NCI-H524 treated with DMSO at 0.1 percent for 48 hours (cell line): ENCODE measurements at regions not wholly inside any gene's neighbourhood (a gene's known extent, or its start where the extent isn't known, plus 50 kb on each side); places are given as distances from the start of the nearest gene placed in this dataset.
"Not testable (repeated sequence)": the region's sequence is repeated elsewhere in the genome, so short reads cannot be mapped to it uniquely, and the experiment has no call there.

ENCODE experiments used
- DNase-seq: peaks from one replicate; lab custom pipeline; 2025; lab: John Stamatoyannopoulos, UW

DNA sequence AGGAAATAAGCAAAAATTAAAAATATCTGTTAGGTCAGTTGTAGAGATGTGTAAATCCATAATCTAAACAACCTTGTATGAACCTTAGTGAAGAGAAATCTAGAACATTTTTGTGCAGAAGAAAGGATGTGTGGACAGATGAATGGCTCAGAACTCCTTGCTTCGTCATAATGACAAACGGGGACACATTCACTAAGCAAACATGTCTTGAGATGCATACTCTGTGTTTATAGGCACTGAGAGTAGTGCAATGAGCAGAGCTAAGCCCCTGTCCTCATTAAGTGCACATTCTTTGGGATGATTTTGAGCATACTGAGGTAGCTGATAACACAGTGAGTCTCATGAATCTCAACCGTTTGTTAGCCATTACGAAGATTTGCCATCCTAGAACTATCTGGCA is 360.6 kb upstream of the ANKRD30A start:
- DNase-seq: no peak

- DNase-seq: no peak
Observed at GRCh38 chr10:36761121-36761520, 364.3 kb upstream of the ANKRD30A start.

DNA sequence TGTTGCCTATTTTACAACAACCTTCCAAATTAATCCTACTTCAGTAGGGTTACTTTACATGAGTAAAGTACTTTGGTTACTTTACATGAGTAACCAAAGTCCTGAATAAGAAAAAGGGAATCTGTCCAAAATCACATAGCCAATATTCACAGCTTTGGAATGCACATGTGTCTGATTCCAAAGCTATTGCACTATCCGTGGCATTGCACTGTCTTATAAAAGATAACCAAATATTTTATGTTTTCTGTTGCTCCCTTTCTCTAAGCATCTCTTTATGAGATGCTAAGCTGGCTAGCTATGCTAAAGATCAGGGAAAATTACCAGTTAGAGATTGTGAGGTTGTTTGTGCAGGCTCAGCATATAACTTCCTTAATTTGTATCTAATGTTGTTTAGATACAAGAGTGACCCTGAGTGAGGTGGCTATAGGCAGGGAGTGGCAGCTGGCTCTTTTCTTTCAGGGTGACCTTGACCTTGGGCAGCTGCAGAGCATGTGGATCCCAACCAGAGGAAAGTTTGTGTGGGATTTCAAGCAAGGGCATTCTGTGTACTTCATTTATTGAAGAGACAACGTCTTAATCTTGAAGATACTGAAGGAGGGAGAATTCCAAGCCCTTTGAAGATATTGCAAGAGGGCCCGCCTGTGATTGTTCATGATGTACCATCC is 366.1 kb upstream of the ANKRD30A start:
- no peak for DNase-seq

- DNase-seq: no peak
Observed at GRCh38 chr10:36748128-36748871, 377.1 kb upstream of the ANKRD30A start.

DNA sequence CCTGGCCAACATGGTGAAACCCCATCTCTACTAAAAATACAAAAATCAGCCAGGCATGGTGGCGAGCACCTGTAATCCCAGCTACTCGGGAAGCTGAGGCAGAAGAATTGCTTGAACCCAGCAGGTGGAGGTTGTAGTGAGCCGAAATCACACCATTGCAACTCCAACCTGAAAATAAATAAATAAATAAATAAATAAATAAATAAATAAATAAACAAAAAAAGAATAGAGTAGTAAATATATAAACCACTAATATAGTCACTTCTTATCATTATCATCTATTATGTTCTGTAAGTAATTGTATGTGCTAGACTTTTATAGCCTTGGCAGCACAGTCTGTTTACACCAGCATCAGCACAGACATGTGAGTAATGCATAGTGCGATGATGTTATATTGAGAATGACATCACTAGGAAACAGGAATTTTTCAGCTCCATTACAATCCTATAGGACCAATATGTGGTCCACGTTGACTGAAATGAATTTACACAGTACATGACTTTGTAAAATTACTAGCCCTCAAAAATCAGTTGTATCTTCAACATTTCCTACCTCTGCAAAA is 385.4 kb upstream of the ANKRD30A start:
- DNase-seq: no peak

DNA sequence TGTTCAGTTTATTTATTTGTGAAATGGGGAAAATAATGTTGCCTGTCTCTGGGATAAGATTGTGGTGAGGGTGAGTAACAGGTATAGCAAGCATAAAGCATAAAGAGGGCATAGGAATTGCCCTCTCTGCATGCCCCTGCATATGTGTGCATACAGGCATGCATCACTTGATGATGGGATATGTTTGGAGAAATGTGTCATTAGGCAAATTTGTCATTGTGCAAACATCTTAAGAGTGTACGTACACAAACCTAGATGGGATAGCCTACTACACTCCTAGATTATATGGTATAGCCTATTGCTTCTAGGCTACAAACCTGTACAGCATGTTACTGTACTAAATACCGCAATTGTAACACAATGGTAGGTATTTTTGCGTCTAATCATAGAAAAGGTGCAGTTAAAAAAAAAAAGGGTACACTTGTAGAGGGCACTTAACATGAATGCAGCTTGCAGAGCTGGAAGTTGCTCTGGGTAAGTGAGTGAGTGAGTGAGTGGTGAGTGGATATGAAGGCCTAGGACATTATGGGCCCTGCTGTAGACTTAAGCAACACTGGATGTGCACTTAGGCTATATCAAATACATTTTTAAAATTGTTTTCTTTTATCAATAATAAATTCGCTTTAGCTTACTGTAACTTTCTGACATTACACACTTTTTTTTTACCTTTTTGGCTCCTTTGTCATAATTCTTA is 386.5 kb upstream of the ANKRD30A start:
- DNase-seq: no peak

DNA sequence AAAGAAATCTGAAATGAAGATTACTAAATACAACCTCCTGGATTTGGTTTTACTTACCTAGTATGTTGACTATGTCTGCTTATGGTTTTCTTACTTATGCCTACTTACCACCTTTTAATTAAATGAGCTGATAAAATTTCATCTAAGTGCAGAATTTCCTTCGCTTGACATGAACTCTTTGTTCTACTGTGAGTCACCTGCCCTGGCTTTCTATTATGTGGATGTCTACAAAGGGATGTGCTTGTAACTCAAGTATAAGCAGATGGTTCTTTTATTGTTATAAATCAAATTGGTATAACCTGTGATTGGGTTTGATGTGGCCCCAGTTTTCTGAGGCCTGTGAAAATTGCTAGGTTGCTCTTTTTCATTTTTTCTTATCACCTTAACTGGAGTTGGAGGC is 389.1 kb upstream of the ANKRD30A start:
- no peak for DNase-seq

DNA sequence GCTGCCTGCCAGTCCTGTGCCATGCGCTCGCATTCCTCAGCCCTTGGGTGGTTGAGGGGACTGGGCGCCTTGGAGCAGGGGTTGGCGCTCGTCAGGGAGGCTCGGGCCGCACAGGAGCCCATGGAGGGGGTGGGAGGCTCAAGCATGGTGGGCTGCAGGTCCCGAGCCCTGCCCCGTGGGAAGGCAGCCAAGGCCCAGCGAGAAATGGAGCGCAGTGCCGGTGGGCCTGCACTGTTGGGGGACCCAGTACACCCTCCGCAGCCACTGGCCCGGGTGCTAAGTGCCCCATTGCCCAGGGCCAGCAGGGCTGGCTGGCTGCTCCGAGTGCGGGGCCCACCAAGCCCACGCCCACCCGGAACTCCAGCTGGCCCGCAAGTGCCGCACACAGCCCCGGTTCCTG is 390.8 kb upstream of the ANKRD30A start:
- not testable (repeated sequence) for DNase-seq

DNA sequence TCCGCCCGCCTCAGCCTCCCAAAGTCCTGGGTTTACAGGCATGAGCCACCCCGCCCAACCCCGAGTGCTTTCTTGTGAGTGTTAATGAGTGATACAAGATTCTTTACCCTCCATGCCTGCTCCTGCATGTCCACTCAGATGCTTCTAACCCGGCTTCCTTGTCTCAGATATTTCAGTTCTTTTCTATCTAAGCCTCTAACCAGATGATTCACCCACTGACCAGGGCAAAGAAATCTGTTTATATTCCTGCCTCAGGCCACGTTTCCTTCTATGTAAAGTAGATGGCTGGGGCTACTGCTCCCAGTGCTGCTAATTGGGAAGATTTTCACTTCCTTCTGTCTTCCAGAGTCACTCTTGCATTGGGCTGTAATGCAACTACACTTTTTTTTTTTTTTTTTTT is 395.1 kb upstream of the ANKRD30A start:
- DNase-seq: no peak

- DNase-seq: no peak
Observed at GRCh38 chr10:36728626-36729025, 396.8 kb upstream of the ANKRD30A start.

DNA sequence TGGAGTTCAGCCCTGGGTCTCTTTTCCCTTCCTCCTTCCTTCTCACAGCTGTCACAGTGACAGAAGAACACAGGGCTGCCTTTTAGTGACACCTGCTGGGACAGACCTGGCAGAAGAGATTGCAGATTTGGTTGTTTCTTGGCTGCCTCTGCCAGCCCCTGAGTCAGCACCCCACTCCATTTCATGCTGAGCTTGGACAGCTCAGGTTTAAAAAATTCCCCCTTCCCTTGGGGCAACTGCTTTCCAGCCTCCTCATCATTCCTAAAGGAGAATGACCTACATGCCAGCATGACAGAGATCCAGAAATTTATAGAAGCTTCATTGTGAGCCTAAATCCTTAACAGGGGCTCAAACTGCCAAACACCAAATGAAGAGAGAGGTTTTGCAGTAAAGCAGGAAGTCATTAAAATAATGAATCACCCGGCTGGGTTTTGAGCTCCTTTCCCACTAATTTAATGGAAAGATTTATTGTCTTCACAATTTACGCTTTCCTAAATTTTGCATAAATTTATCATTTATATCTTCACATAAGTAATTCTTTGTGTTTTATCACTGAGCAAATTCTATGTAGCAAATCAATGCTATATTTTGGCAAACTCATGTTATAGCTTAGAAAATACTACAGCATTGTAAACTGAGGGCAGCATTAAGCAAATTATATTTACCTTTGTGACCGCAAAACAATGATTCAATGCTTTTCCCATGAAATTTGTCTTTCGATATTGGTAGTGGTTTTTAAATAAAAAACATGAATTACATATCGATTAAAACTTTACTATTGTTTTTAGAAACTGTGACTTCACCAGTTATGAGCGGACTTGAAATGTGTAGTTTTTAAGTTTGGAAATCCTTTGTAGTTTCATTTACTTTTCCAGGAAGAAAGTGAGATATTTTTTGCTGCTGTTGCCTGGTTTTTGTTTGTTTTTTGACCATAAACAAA is 399.5 kb upstream of the ANKRD30A start:
- no peak for DNase-seq

- no peak for DNase-seq
Observed at GRCh38 chr10:36722777-36723176, 402.6 kb upstream of the ANKRD30A start.

GRCh38 chr10:36721871-36722270 is 403.5 kb upstream of the ANKRD30A start:
- DNase-seq: no peak

DNA sequence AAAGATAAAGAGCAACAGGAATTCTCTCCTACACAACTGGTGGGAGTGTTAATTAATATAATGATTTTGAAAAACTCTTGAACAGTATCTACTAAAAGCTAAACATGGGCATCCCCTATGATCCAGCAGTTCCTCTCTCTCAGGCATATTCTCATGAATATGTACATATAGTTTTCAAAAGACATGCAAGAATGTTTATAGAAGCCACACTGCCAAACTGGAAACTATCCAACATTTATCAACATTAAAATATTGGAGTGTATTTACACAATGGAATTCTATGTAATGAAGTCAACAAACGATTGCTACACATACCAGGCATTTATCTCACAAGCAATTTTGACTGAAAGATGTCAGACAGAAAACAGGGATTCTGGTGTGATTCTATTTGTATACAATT is 404.5 kb upstream of the ANKRD30A start:
- no peak for DNase-seq

GRCh38 chr10:36717118-36717517 is 408.3 kb upstream of the ANKRD30A start:
- no peak for DNase-seq

DNA sequence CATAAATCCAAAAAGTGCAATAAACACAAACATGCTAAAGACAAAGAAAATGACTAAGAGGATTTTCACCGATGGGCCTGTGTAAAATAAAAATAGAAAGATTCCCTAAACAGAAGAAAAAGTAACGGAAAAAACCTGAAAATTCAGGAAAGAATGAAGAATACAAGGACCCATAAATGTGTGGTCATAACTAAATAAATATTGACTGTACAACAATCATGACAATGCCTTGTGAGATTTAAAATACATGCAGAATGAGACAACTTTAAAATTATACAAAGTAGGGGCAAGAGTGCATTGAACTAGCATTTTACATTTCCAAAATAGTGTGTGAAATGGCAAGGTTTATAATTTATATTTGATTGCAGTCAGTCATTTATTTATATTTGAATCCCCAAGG is 409.1 kb upstream of the ANKRD30A start:
- no peak for DNase-seq

DNA sequence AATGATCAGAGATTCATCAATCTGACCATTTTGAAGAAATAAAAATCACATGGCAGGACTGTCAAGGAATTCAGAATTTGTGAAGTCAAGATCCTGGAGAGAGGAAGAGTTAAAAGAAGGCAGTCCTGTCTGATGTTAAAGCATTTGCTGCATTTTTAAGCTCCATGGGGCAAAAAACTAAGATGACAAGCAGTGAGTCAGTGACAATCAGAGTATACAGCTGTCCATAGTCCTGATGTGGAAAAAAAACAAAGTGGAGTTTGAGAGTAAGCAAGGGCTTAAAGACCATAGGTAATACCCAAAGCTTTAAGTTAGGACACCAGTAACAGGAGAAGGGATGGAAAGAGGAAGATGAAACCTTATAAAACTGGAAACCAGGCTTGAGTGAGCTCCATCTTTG is 412.7 kb upstream of the ANKRD30A start:
- no peak for DNase-seq

- no peak for DNase-seq
Observed at GRCh38 chr10:36711361-36711760, 414.0 kb upstream of the ANKRD30A start.

DNA sequence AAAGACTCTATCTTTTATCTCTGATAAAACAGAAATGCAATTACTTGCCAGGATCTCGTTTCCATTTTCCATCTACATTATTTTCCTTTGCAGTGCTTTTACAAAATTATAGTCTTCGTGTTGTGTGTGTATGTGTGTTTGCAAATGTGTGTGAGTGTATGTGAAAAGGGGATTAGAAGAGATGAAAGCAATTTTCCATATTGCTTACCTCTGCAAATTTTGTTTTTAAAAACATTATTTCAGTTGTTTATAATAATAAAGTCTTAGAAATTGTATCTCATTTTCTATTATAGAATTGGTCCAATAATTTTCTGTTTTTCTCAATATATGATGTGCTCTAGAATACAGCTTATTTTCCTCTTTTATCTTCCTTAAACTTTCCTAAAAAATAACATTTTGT is 421.3 kb upstream of the ANKRD30A start:
- no peak for DNase-seq

GRCh38 chr10:36703179-36703578 is 422.2 kb upstream of the ANKRD30A start:
- no peak for DNase-seq

GRCh38 chr10:36700123-36700522 is 425.3 kb upstream of the ANKRD30A start:
- DNase-seq: no peak

DNA sequence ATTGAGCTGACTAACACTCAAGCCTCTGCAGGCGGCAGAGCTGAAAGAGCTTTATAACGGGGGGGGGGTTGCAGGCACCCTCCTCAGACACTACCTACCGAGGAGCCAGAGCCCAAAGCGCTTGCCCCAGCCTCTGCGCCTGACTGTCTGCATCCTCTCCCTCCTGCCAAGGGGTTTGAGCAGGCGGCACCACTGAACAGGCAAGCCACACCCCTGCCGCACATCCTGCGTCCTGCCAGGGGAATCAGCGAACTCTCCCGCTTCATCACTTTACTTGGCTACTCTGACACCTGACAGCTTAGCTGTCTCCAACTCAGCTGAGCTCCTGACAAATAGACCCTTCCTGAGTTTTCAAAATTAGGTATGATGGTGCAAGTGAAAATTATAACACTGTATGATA is 432.6 kb upstream of the ANKRD30A start:
- no peak for DNase-seq
